ENCODE measurements at regions not wholly inside any gene's neighbourhood (a gene's known extent, or its start where the extent isn't known, plus 50 kb on each side); places are given as distances from the start of the nearest gene placed in this dataset.

GRCh38 chr12:30135776-30136175 is 352.0 kb upstream of the TMTC1 start:
- no peaks in the 10 kb centered on the region for H3K9me3 ChIP-seq (ENCODE audit: control insufficient read depth, low read depth, low read length)
- FAIRE-seq, result no peak

DNA sequence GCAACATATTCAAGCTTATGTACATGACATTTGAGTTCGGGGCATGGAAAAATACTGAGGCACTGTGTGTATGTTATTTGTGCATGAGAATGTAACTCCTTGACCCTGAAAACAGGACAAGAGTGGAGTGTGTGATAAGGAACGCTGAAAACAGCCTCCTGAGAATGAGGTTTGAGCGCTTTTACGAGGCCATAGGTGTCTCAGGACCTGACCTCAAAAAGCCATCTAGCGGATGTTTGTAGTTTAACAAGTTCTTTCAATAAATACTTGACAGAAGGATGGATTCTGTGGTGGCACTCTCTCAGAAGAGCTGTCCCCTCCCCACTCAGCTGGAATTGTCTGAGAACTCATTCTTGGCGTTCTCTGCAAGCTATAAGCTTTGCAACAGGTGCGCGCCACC is 350.5 kb upstream of the TMTC1 start:
- TF ChIP-seq, protein P1, sequence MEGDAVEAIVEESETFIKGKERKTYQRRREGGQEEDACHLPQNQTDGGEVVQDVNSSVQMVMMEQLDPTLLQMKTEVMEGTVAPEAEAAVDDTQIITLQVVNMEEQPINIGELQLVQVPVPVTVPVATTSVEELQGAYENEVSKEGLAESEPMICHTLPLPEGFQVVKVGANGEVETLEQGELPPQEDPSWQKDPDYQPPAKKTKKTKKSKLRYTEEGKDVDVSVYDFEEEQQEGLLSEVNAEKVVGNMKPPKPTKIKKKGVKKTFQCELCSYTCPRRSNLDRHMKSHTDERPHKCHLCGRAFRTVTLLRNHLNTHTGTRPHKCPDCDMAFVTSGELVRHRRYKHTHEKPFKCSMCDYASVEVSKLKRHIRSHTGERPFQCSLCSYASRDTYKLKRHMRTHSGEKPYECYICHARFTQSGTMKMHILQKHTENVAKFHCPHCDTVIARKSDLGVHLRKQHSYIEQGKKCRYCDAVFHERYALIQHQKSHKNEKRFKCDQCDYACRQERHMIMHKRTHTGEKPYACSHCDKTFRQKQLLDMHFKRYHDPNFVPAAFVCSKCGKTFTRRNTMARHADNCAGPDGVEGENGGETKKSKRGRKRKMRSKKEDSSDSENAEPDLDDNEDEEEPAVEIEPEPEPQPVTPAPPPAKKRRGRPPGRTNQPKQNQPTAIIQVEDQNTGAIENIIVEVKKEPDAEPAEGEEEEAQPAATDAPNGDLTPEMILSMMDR (optimal IDR thresholded peaks at IDR 0.05 in 1 of 3, IDR thresholded peaks at IDR 0.05 in 1 of 3, conservative IDR thresholded peaks at IDR 0.05 in 1 of 3; ENCODE audit: extremely low read depth in 1 of 3, insufficient read depth in 2 of 3, low read length in 3 of 3), result no peak
- TF ChIP-seq EZH2 (IDR thresholded peaks at IDR 0.05; ENCODE audit: low read length), result no peak
- FAIRE-seq (no peak), DNase-seq (ENCODE audit: low read depth, low spot score) (no peak)
- Histone ChIP-seq H3K4me2 (ENCODE audit: control insufficient read depth, extremely low read depth, insufficient read depth, low read depth, low read length) (no peak overlapping the region), H3K36me3 (ENCODE audit: control insufficient read depth in 2 of 2, extremely low read depth in 1 of 2, insufficient read depth in 2 of 2, low read length in 2 of 2) (no peaks in the 10 kb centered on the region), H2AFZ (ENCODE audit: control insufficient read depth, low read length) (no peak overlapping the region), H3K79me2 (ENCODE audit: control insufficient read depth, insufficient read depth, low read length) (no peaks in the 10 kb centered on the region), H4K20me1 (ENCODE audit: control insufficient read depth, extremely low read depth, insufficient read depth, low read length) (no peaks in the 10 kb centered on the region), H3K27ac (ENCODE audit: control insufficient read depth, insufficient read depth, low read length) (no peak overlapping the region), H3K4me1 (ENCODE audit: control insufficient read depth, extremely low read depth, insufficient read depth, low read length) (no peaks in the 10 kb centered on the region), H3K9ac (ENCODE audit: control insufficient read depth, extremely low read depth, insufficient read depth, low read length) (no peak overlapping the region), H3K9me3 (ENCODE audit: control insufficient read depth, low read depth, low read length) (no peaks in the 10 kb centered on the region), H3K4me3 (ENCODE audit: control insufficient read depth in 2 of 3, extremely low read depth in 1 of 3, insufficient read depth in 2 of 3, low read depth in 1 of 3, low read length in 3 of 3) (no peak overlapping the region), H3K27me3 (ENCODE audit: control insufficient read depth, extremely low read depth, insufficient read depth, low read length) (no peaks in the 10 kb centered on the region), H3K9me1 (ENCODE audit: control insufficient read depth, extremely low read depth, insufficient read depth, low read length) (no peaks in the 10 kb centered on the region)
- dilution Hi-C loops (cut with MboI; ENCODE audit: extremely low pct_ligation_motif_present, low sequenced_read_pairs), result no loop called here

More at GRCh38 chr12:30135776-30136175, 352.0 kb upstream of the TMTC1 start:
- no peak overlapping the region for H3K27ac ChIP-seq (ENCODE audit: control insufficient read depth, insufficient read depth, low read length)
- H3K27me3 ChIP-seq (ENCODE audit: control insufficient read depth, extremely low read depth, insufficient read depth, low read length), result no peaks in the 10 kb centered on the region
- H3K4me3 ChIP-seq (ENCODE audit: control insufficient read depth in 2 of 3, extremely low read depth in 1 of 3, insufficient read depth in 2 of 3, low read depth in 1 of 3, low read length in 3 of 3), result no peak overlapping the region
- H3K9me1 ChIP-seq (ENCODE audit: control insufficient read depth, extremely low read depth, insufficient read depth, low read length), result no peaks in the 10 kb centered on the region
- H3K36me3 ChIP-seq (ENCODE audit: control insufficient read depth in 2 of 2, extremely low read depth in 1 of 2, insufficient read depth in 2 of 2, low read length in 2 of 2), result no peaks in the 10 kb centered on the region
- no peak for TF ChIP-seq EZH2 (IDR thresholded peaks at IDR 0.05; ENCODE audit: low read length)
- TF ChIP-seq, protein P1 (optimal IDR thresholded peaks at IDR 0.05 in 1 of 3, IDR thresholded peaks at IDR 0.05 in 1 of 3, conservative IDR thresholded peaks at IDR 0.05 in 1 of 3; ENCODE audit: extremely low read depth in 1 of 3, insufficient read depth in 2 of 3, low read length in 3 of 3), result no peak
- H3K4me2 ChIP-seq (ENCODE audit: control insufficient read depth, extremely low read depth, insufficient read depth, low read depth, low read length), result no peak overlapping the region
- no peak overlapping the region for H3K9ac ChIP-seq (ENCODE audit: control insufficient read depth, extremely low read depth, insufficient read depth, low read length)
- no peak overlapping the region for H2AFZ ChIP-seq (ENCODE audit: control insufficient read depth, low read length)
- DNase-seq (ENCODE audit: low read depth, low spot score), result no peak
- dilution Hi-C loops (cut with MboI; ENCODE audit: extremely low pct_ligation_motif_present, low sequenced_read_pairs), result no loop called here
- H4K20me1 ChIP-seq (ENCODE audit: control insufficient read depth, extremely low read depth, insufficient read depth, low read length), result no peaks in the 10 kb centered on the region
- no peaks in the 10 kb centered on the region for H3K4me1 ChIP-seq (ENCODE audit: control insufficient read depth, extremely low read depth, insufficient read depth, low read length)
- no peaks in the 10 kb centered on the region for H3K79me2 ChIP-seq (ENCODE audit: control insufficient read depth, insufficient read depth, low read length)

Data from keratinocyte (primary cell).